Fibroblast of lung (primary cell): ENCODE measurements at regions not wholly inside any gene's neighbourhood (a gene's known extent, or its start where the extent isn't known, plus 50 kb on each side); places are given as distances from the start of the nearest gene placed in this dataset.

Experiments
- DNase-seq, 2 donors: peaks; one replicate each; pipeline versions ENCODE4 v3.0.0 to v3.0.0-alpha.2; 2010; ENCODE audit warnings: low read depth in 2 of 2
- H2AFZ ChIP-seq: 2 replicates; pipeline ENCODE4 v1.5.1; 2012; ENCODE audit warnings: low read length, control low read depth, inconsistent platforms
- H3K27ac ChIP-seq: 2 replicates; pipeline ENCODE4 v1.5.1; 2011; ENCODE audit warnings: low read length, control low read depth; ENCODE audit not compliant: insufficient read depth
- H3K27me3 ChIP-seq: 2 replicates; pipeline ENCODE4 v1.5.1; 2011; ENCODE audit warnings: mild to moderate bottlenecking, low read length; ENCODE audit not compliant: control insufficient read depth, insufficient read depth
- H3K36me3 ChIP-seq: 2 replicates; pipeline ENCODE4 v1.5.1; 2011; ENCODE audit warnings: low read length; ENCODE audit not compliant: control insufficient read depth, insufficient read depth
- H3K4me1 ChIP-seq: 2 replicates; pipeline ENCODE4 v1.5.1; 2011; ENCODE audit warnings: low read length; ENCODE audit not compliant: control insufficient read depth, insufficient read depth; ENCODE audit errors: extremely low read depth
- H3K4me2 ChIP-seq: 2 replicates; pipeline ENCODE4 v1.5.1; 2011; ENCODE audit warnings: low read length, control low read depth; ENCODE audit not compliant: insufficient read depth; ENCODE audit errors: extremely low read depth
- H3K4me3 ChIP-seq, 4 experiments: fragments of 200-600 bp in 1 of 4; sonication (generic) in 1 of 4; replicated peaks in 1 of 4; 2 replicates each; pipeline ENCODE4 v1.5.1; 2011 to 2016; ENCODE audit warnings: low read length in 4 of 4, low read depth in 3 of 4, mild to moderate bottlenecking in 3 of 4, control low read depth in 2 of 4, inconsistent platforms in 1 of 4, mixed read lengths in 1 of 4; ENCODE audit not compliant: insufficient read depth in 1 of 4; ENCODE audit errors: control extremely low read depth in 1 of 4
- H3K79me2 ChIP-seq: 2 replicates; pipeline ENCODE4 v1.5.1; 2012; ENCODE audit warnings: mild to moderate bottlenecking, low read length, inconsistent platforms; ENCODE audit not compliant: control insufficient read depth, insufficient read depth
- H3K9ac ChIP-seq: 2 replicates; pipeline ENCODE4 v1.5.1; 2011; ENCODE audit warnings: mild to moderate bottlenecking, low read length, control low read depth; ENCODE audit not compliant: insufficient read depth
- H3K9me3 ChIP-seq: 2 replicates; pipeline ENCODE4 v1.5.1; 2012; ENCODE audit warnings: low read depth, low read length; ENCODE audit not compliant: control insufficient read depth, insufficient read depth
- H4K20me1 ChIP-seq: 2 replicates; pipeline ENCODE4 v1.5.1; 2011; ENCODE audit warnings: low read length; ENCODE audit not compliant: control insufficient read depth, insufficient read depth; ENCODE audit errors: extremely low read depth
- EZH2 ChIP-seq: IDR thresholded peaks from 2 replicates; pipeline ENCODE4 v1.5.1; 2012; ENCODE audit warnings: low read length, control low read depth, mild to moderate bottlenecking; ENCODE audit errors: missing control alignments
- TF ChIP-seq, protein P1 (sequence below), 2 donors: IDR thresholded peaks in 1 of 2; conservative IDR thresholded peaks in 1 of 2; 1 replicate in 1 of 2; 2 replicates in 1 of 2; pipeline ENCODE4 v1.5.1; 2011 to 2012; ENCODE audit warnings: low read length in 2 of 2, control low read depth in 1 of 2, inconsistent platforms in 1 of 2, low read depth in 1 of 2, mild to moderate bottlenecking in 1 of 2

DNA sequence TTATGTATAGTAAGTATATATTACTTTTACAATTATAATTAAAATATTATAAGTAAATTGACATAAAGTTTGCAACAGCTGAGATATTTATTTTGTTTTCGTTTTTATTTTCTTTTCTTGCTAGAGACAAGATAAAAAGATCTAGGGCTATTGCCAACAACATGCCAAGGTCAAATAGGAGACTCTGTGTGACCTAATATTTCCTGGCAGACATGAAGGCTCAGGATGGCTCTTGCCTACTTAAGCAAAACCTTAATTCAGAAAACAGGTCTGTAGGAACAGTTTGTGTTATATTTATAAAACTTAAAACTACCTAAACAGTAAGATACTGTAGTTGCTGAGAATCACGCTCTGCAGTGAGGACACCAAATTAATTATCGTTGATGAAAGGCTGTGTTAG, 145.2 kb downstream of the RFC3 start:
- Histone ChIP-seq H3K9ac (no peak overlapping the region), H3K4me3 (no peak overlapping the region), H3K4me2 (no peak overlapping the region), H3K9me3 (no peaks in the 10 kb centered on the region), H4K20me1 (no peaks in the 10 kb centered on the region), H3K27me3 (no peaks in the 10 kb centered on the region), H3K4me1 (no peaks in the 10 kb centered on the region), H2AFZ (no peak overlapping the region), H3K36me3 (no peaks in the 10 kb centered on the region), H3K79me2 (no peaks in the 10 kb centered on the region), H3K27ac (no peak overlapping the region)
- no peak for TF ChIP-seq EZH2
- TF ChIP-seq, protein P1, sequence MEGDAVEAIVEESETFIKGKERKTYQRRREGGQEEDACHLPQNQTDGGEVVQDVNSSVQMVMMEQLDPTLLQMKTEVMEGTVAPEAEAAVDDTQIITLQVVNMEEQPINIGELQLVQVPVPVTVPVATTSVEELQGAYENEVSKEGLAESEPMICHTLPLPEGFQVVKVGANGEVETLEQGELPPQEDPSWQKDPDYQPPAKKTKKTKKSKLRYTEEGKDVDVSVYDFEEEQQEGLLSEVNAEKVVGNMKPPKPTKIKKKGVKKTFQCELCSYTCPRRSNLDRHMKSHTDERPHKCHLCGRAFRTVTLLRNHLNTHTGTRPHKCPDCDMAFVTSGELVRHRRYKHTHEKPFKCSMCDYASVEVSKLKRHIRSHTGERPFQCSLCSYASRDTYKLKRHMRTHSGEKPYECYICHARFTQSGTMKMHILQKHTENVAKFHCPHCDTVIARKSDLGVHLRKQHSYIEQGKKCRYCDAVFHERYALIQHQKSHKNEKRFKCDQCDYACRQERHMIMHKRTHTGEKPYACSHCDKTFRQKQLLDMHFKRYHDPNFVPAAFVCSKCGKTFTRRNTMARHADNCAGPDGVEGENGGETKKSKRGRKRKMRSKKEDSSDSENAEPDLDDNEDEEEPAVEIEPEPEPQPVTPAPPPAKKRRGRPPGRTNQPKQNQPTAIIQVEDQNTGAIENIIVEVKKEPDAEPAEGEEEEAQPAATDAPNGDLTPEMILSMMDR (conservative IDR thresholded peaks at IDR 0.05 in 1 of 2, IDR thresholded peaks at IDR 0.05 in 1 of 2; ENCODE audit: low read depth in 1 of 2, low read length in 2 of 2), result no peak
- no peak for DNase-seq

DNA sequence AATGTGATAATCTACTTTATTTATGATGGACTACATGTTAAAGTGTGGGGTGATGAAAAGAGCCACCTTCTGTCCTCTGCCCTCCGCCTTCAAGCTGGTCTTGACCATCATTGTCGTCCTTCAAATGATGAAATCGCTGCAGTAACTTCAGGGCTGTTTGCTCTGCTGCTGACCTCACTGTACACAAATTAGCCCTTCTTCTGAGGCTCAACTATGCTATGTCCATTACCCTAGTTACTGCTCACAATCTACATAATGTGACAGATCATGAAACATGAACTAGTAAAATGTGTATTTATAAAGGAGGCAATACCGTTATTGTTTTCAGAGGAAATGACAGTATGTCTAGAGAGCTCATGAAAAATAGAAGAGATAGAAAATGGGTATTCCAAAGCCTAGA, 145.9 kb downstream of the RFC3 start:
- no peak for DNase-seq
- H3K4me2 ChIP-seq, result no peak overlapping the region
- H3K27me3 ChIP-seq, result no peaks in the 10 kb centered on the region
- H3K4me3 ChIP-seq, result no peak overlapping the region
- H4K20me1 ChIP-seq, result no peaks in the 10 kb centered on the region
- no peaks in the 10 kb centered on the region for H3K4me1 ChIP-seq
- no peak overlapping the region for H3K27ac ChIP-seq
- no peaks in the 10 kb centered on the region for H3K79me2 ChIP-seq
- no peaks in the 10 kb centered on the region for H3K9me3 ChIP-seq
- no peaks in the 10 kb centered on the region for H3K36me3 ChIP-seq
- H2AFZ ChIP-seq, result no peak overlapping the region
- TF ChIP-seq, protein P1 (conservative IDR thresholded peaks at IDR 0.05 in 1 of 2, IDR thresholded peaks at IDR 0.05 in 1 of 2; ENCODE audit: low read depth in 1 of 2, low read length in 2 of 2), result no peak
- TF ChIP-seq EZH2, result no peak
- no peak overlapping the region for H3K9ac ChIP-seq

DNA sequence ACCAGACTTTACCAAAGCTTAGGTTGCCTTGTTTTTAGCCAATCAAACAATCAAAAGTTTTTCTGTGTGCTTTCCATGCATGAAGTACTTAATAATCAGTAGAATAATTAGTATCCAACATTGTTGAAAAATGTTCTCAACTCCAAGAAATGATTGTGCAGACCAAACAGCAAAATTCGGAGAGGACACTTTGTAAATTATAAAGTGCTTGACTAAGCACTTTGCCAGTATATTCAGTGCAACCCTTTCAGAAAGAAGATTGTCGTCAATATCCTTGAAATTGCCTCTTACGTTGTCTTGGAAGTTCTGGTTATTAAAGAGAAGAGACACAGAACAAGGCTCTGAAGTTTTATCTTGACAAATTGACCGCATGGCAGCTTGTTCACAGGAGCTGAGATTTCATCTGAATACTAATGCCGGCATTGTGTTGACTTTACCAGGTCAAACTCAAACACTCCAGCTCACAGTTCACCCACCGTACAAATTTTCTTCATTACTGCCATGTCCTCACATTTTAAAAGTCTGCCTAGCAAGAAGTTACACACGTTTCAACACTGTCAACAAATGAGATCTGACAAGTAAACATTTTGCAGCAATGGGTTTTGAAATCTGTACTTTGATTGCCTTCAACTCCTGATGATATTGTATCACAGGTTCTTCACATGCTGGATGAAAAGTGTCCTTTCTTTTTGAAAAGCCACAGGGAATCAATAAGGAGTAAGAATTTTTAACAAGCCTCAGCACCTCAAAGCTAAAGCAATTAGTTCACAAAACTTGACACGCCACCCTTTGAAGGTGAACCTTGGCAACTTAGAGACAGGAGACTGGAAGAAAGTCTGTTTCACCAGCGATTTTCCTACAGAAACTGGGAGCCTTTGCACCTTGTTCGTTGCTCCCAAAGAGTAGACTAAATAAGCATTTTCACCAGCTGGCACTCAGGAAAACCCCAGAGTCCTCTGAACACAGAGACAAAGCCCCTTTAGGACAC, 150.9 kb downstream of the RFC3 start:
- Histone ChIP-seq H3K4me2 (no peak overlapping the region), H3K9me3 (no peaks in the 10 kb centered on the region), H3K36me3 (no peaks in the 10 kb centered on the region), H3K27ac (no peak overlapping the region), H3K79me2 (no peaks in the 10 kb centered on the region), H2AFZ (no peak overlapping the region), H3K9ac (no peak overlapping the region), H4K20me1 (no peaks in the 10 kb centered on the region), H3K4me3 (no peak overlapping the region), H3K27me3 (no peaks in the 10 kb centered on the region), H3K4me1 (no peaks in the 10 kb centered on the region)
- no peak for DNase-seq
- no peak for TF ChIP-seq EZH2
- TF ChIP-seq, protein P1 (conservative IDR thresholded peaks at IDR 0.05 in 1 of 2, IDR thresholded peaks at IDR 0.05 in 1 of 2; ENCODE audit: low read depth in 1 of 2, low read length in 2 of 2), result no peak
